PC-9 (cell line): ENCODE measurements at regions not wholly inside any gene's neighbourhood (a gene's known extent, or its start where the extent isn't known, plus 50 kb on each side); places are given as distances from the start of the nearest gene placed in this dataset.

Source experiments
- BruUV-seq: library from RNA; stranded (reverse); fragments of 400-500 nt; replicated peaks from 2 replicates; lab custom pipeline; 2021; lab: Mats Ljungman, UMichigan
- CTCF ChIA-PET: fragments of 300-600 bp; sonication (Branson Sonifier 250); formaldehyde crosslinking; loops from one replicate; lab custom pipeline; 2022; ENCODE audit warnings: antibody characterized with exemption; lab: Charles Lee
- POLR2A ChIA-PET: fragments of 300-600 bp; sonication (Branson Sonifier 250); formaldehyde crosslinking; loops from one replicate; lab custom pipeline; 2022; ENCODE audit warnings: antibody characterized with exemption; ENCODE audit not compliant: unreplicated experiment; lab: Charles Lee
- DNase-seq, 2 experiments: peaks; one replicate each; pipeline versions ENCODE4 v3.0.0 to v3.0.0-alpha.2; 2015 to 2022; ENCODE audit warnings: mixed read lengths in 1 of 2
- H2AFZ ChIP-seq: fragments of 200-600 bp; sonication (generic); 2 replicates; pipeline ENCODE4 v1.8.1; 2017; ENCODE audit warnings: antibody characterized with exemption
- H3F3A ChIP-seq: fragments of 200-600 bp; sonication (generic); 2 replicates; pipeline ENCODE4 v1.8.1; 2017; ENCODE audit warnings: antibody characterized with exemption, mild to moderate bottlenecking, low read depth; ENCODE audit not compliant: insufficient read depth
- H3K27ac ChIP-seq: fragments of 200-600 bp; sonication (generic); 2 replicates; pipeline ENCODE4 v1.6.1; 2016; ENCODE audit warnings: mixed run types
- H3K27me3 ChIP-seq: fragments of 200-600 bp; sonication (generic); 2 replicates; pipeline ENCODE4 v1.6.1; 2016; ENCODE audit warnings: low read depth, mixed run types; ENCODE audit not compliant: insufficient read depth
- H3K36me3 ChIP-seq: fragments of 200-600 bp; sonication (generic); 2 replicates; pipeline ENCODE4 v1.6.1; 2016; ENCODE audit warnings: low read depth, mixed run types
- H3K4me1 ChIP-seq: fragments of 200-600 bp; sonication (generic); replicated peaks from 2 replicates; pipeline ENCODE4 v1.6.1; 2016; ENCODE audit warnings: mixed run types; ENCODE audit not compliant: insufficient read depth
- H3K4me2 ChIP-seq: fragments of 200-600 bp; sonication (generic); 2 replicates; pipeline ENCODE4 v1.6.1; 2017; ENCODE audit warnings: mixed run types
- H3K4me3 ChIP-seq: fragments of 200-600 bp; sonication (generic); 2 replicates; pipeline ENCODE4 v1.6.1; 2016; ENCODE audit warnings: mixed run types
- H3K79me2 ChIP-seq: fragments of 200-600 bp; sonication (generic); 2 replicates; pipeline ENCODE4 v1.6.1; 2017; ENCODE audit warnings: low read depth, mixed run types
- H3K9me2 ChIP-seq: fragments of 200-600 bp; sonication (generic); 2 replicates; pipeline ENCODE4 v1.8.1; 2017; ENCODE audit warnings: mild to moderate bottlenecking; ENCODE audit not compliant: insufficient read depth
- H3K9me3 ChIP-seq: fragments of 200-600 bp; sonication (generic); 2 replicates; pipeline ENCODE4 v1.8.1; 2016; ENCODE audit warnings: low read depth; ENCODE audit not compliant: insufficient read depth
- H4K20me1 ChIP-seq: fragments of 200-600 bp; sonication (generic); 2 replicates; pipeline ENCODE4 v1.8.1; 2017; ENCODE audit not compliant: insufficient read depth
- EZH2 ChIP-seq: fragments of 200-600 bp; sonication (generic); IDR thresholded peaks from 2 replicates; pipeline ENCODE4 v1.8.0; 2017; ENCODE audit warnings: antibody characterized with exemption, low read depth
- intact Hi-C: fragments of 100-400 bp; cut with micrococcal nuclease; formaldehyde crosslinking; loops from one replicate; pipeline ENCODE4 v1.10.0; 2022; ENCODE audit not compliant: unreplicated experiment
- TF ChIP-seq, protein P1 (sequence below): fragments of 200-600 bp; sonication (generic); conservative IDR thresholded peaks from 2 replicates; pipeline ENCODE4 v1.6.1; 2017; ENCODE audit warnings: mixed run types, antibody characterized with exemption, mild to moderate bottlenecking, moderate library complexity

DNA sequence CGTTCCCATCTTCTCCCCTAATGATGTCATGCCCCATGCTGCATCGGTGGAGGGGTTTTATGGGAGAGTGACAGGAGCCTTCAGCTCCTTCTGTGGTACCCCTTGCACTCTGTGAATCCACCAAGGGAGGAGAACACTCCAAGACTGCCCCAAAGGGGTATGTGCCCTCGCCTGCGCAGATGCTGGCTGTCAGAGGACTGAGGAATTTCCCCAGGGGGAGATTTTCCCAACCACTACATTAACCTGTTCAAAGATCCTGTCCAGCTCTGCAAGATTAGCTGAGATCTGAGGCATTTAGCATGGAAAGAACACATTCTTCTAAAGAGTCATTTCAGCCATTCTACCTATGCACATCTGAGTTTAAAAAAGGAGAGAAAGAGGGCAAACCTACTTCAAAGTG lies 143.2 kb upstream of the ITGA6 start:
- no peak overlapping the region for H3K4me3 ChIP-seq
- peaks cover 13% of the 10 kb centered on the region; the same call in 1 of the 2 replicates for H3F3A ChIP-seq
- ChIA-PET CTCF (no interaction called here), POLR2A (no interaction called here)
- no TSS peak for BruUV-seq
- H3K9me3 ChIP-seq: no peaks in the 10 kb centered on the region
- no peaks in the 10 kb centered on the region for H3K79me2 ChIP-seq
- no peaks in the 10 kb centered on the region for H3K27me3 ChIP-seq
- H4K20me1 ChIP-seq: no peaks in the 10 kb centered on the region
- H3K9me2 ChIP-seq: no peaks in the 10 kb centered on the region
- TF ChIP-seq, protein P1, sequence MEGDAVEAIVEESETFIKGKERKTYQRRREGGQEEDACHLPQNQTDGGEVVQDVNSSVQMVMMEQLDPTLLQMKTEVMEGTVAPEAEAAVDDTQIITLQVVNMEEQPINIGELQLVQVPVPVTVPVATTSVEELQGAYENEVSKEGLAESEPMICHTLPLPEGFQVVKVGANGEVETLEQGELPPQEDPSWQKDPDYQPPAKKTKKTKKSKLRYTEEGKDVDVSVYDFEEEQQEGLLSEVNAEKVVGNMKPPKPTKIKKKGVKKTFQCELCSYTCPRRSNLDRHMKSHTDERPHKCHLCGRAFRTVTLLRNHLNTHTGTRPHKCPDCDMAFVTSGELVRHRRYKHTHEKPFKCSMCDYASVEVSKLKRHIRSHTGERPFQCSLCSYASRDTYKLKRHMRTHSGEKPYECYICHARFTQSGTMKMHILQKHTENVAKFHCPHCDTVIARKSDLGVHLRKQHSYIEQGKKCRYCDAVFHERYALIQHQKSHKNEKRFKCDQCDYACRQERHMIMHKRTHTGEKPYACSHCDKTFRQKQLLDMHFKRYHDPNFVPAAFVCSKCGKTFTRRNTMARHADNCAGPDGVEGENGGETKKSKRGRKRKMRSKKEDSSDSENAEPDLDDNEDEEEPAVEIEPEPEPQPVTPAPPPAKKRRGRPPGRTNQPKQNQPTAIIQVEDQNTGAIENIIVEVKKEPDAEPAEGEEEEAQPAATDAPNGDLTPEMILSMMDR: no peak
- no peak for TF ChIP-seq EZH2
- no peak overlapping the region for H3K4me2 ChIP-seq
- no peak overlapping the region for H3K27ac ChIP-seq
- no peaks in the 10 kb centered on the region for H3K36me3 ChIP-seq
- no peak overlapping the region for H2AFZ ChIP-seq
- H3K4me1 ChIP-seq: peaks cover 16% of the 10 kb centered on the region
- intact Hi-C loops: no loop called here
- DNase-seq: no peak

DNA sequence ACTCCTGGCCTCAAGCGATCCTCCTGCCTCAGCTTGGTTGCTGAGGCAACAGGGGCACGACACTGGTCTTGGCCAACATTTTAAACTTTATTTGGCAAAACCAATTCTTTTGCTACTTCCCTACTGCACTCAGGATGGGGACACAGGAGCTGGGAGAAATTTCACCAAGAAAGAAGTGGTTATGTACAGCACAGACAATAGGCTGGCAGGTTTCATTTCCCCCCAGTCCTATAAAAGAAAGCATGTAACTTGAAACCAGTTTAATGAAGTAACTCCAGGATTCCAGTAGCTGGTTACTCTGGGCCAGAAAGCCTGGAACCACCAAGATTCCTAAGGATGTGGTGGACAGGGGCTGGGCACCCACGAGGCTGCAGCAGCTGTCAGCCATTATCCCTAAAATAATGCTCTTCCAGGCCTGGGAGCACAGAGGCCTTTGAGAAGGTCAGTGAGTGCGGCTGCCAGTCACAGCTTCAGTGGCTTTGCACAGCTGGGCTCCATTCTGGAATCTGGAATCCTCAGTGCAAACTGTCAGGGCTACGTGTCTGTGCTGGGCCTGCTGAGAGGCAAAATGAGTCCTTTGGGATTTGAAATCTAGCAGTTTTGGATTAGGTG lies 142.3 kb upstream of the ITGA6 start:
- H3K4me3 ChIP-seq: no peak overlapping the region
- no peaks in the 10 kb centered on the region for H3K79me2 ChIP-seq
- ChIA-PET POLR2A (interaction anchor here (0.6 to 0.8 kb wide), 2 partner anchors 38 to 151 kb away, joined by 3 to 7 read pairs; no protein-coding TSS in a partner anchor), CTCF (no interaction called here)
- no peaks in the 10 kb centered on the region for H3K9me3 ChIP-seq
- no peak overlapping the region for H3K27ac ChIP-seq
- peaks cover 16% of the 10 kb centered on the region for H3K4me1 ChIP-seq
- no peak for TF ChIP-seq EZH2
- TF ChIP-seq, protein P1: no peak
- intact Hi-C loops: no loop called here
- 0 out of 2 replicates have a peak overlapping the region, but pooled peaks have one; percentile 5 for H3K4me2 ChIP-seq
- H2AFZ ChIP-seq: no peak overlapping the region
- no peaks in the 10 kb centered on the region for H3K27me3 ChIP-seq
- H4K20me1 ChIP-seq: no peaks in the 10 kb centered on the region
- H3K9me2 ChIP-seq: no peaks in the 10 kb centered on the region
- BruUV-seq: no TSS peak
- H3K36me3 ChIP-seq: no peaks in the 10 kb centered on the region
- peaks cover 13% of the 10 kb centered on the region; the same call in 1 of the 2 replicates for H3F3A ChIP-seq
- DNase-seq: peak in 1 of 2 experiments; percentile 48

DNA sequence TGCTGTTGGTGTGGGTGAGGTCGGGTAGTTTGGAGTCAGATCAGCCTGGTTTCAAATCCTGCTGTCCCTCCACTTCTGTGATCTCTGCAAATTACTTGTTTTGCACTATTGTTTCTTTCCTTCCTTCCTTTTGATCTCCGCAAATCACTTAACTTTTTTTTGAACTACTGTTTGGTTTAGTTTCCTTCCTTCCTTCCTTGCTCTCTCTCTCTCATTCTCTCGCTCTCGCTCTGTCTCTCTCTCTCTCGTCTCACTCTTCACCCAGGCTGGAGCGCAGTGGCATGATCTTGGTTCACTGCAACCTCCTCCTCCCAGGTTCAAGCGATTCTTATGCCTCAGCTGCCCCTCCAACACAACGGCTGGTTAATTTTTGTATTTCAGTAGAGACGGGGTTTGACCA lies 141.6 kb upstream of the ITGA6 start:
- TF ChIP-seq EZH2: no peak
- TF ChIP-seq, protein P1: no peak
- Histone ChIP-seq H3F3A (peaks cover 13% of the 10 kb centered on the region; the same call in 1 of the 2 replicates), H3K9me2 (no peaks in the 10 kb centered on the region), H2AFZ (no peak overlapping the region), H3K4me2 (no peak overlapping the region), H3K79me2 (no peaks in the 10 kb centered on the region), H4K20me1 (no peaks in the 10 kb centered on the region), H3K4me3 (no peak overlapping the region), H3K27me3 (no peaks in the 10 kb centered on the region), H3K27ac (no peak overlapping the region), H3K4me1 (peaks cover 16% of the 10 kb centered on the region), H3K9me3 (no peaks in the 10 kb centered on the region), H3K36me3 (no peaks in the 10 kb centered on the region)
- POLR2A ChIA-PET: no interaction called here
- CTCF ChIA-PET: interaction anchor here (0.6 kb wide), 1 partner anchor 141 kb away, joined by 5 read pairs; the partner anchor contains the start of gene ITGA6
- intact Hi-C loops: no loop called here
- no TSS peak for BruUV-seq
- DNase-seq: no peak
